Endothelial cell of umbilical vein (primary cell): ENCODE measurements at regions not wholly inside any gene's neighbourhood (a gene's known extent, or its start where the extent isn't known, plus 50 kb on each side); places are given as distances from the start of the nearest gene placed in this dataset.

Source experiments
- BruUV-seq: library from RNA; stranded (reverse); fragments of 400-500 nt; replicated peaks from 2 replicates; lab custom pipeline; 2021; lab: Mats Ljungman, UMichigan
- CTCF ChIA-PET: fragments of 300-600, 350-600 bp; sonication (Branson Sonifier 250); formaldehyde crosslinking; loops from one replicate; lab custom pipeline; 2021; ENCODE audit warnings: antibody characterized with exemption, inconsistent platforms; lab: Charles Lee
- POLR2A ChIA-PET: fragments of 300-600, 350-600 bp; sonication (Branson Sonifier 250); formaldehyde crosslinking; loops from one replicate; lab custom pipeline; 2021; ENCODE audit warnings: antibody characterized with exemption, inconsistent platforms; lab: Charles Lee
- DNase-seq: peaks from one replicate; pipeline ENCODE4 v3.0.0-alpha.2; 2011; ENCODE audit warnings: low read depth, low spot score
- FAIRE-seq: peaks from 2 replicates; lab custom pipeline; 2011; peaks lifted over from hg19 to GRCh38; lab: Jason Lieb, UNC
- H2AFZ ChIP-seq: 2 replicates; pipeline ENCODE4 v1.6.0; 2012; ENCODE audit warnings: low read depth, low read length, control low read depth, inconsistent platforms
- H3K27ac ChIP-seq: 2 replicates; pipeline ENCODE4 v1.5.1; 2011; ENCODE audit warnings: low read depth, mild to moderate bottlenecking, control low read depth, low read length, moderate library complexity; ENCODE audit not compliant: insufficient read depth
- H3K27me3 ChIP-seq, 2 experiments: 2 replicates each; pipeline versions ENCODE4 v1.6.0 to v1.6.1; 2011; ENCODE audit warnings: low read length in 2 of 2, mixed read lengths in 1 of 2; ENCODE audit not compliant: control insufficient read depth in 2 of 2, insufficient read depth in 2 of 2
- H3K36me3 ChIP-seq, 2 experiments: 2 replicates in 1 of 2; 3 replicates in 1 of 2; pipeline ENCODE4 v1.5.1; 2011; ENCODE audit warnings: low read length in 2 of 2, mild to moderate bottlenecking in 1 of 2, moderate library complexity in 1 of 2; ENCODE audit not compliant: control insufficient read depth in 2 of 2, insufficient read depth in 2 of 2; ENCODE audit errors: extremely low read depth in 1 of 2
- H3K4me1 ChIP-seq: 3 replicates; pipeline ENCODE4 v1.5.1; 2011; ENCODE audit warnings: mild to moderate bottlenecking, low read length; ENCODE audit not compliant: control insufficient read depth, insufficient read depth; ENCODE audit errors: extremely low read depth
- H3K4me2 ChIP-seq: 2 replicates; pipeline ENCODE4 v1.6.1; 2011; ENCODE audit warnings: low read length, control low read depth, mixed read lengths; ENCODE audit not compliant: insufficient read depth
- H3K4me3 ChIP-seq, 3 experiments: fragments of 200-600 bp in 1 of 3; sonication (generic), shearing (Covaris generic) in 1 of 3; replicated peaks in 1 of 3; 2 replicates each; pipeline ENCODE4 v1.5.1; 2011 to 2016; ENCODE audit warnings: control low read depth in 3 of 3, low read length in 3 of 3, mild to moderate bottlenecking in 2 of 3, inconsistent platforms in 1 of 3, low read depth in 1 of 3, moderate library complexity in 1 of 3; ENCODE audit not compliant: insufficient read depth in 1 of 3
- H3K79me2 ChIP-seq: 2 replicates; pipeline ENCODE4 v1.6.0; 2012; ENCODE audit warnings: low read length, inconsistent platforms; ENCODE audit not compliant: control insufficient read depth, insufficient read depth
- H3K9ac ChIP-seq: replicated peaks from 2 replicates; pipeline ENCODE3; 2011; ENCODE audit warnings: low read length, control low read depth; ENCODE audit not compliant: insufficient read depth; ENCODE audit errors: extremely low read depth
- H3K9me1 ChIP-seq: replicated peaks from 3 replicates; pipeline ENCODE4 v1.6.0; 2011; ENCODE audit warnings: mild to moderate bottlenecking, low read length; ENCODE audit not compliant: control insufficient read depth, insufficient read depth; ENCODE audit errors: extremely low read depth
- H3K9me3 ChIP-seq: replicated peaks from 2 replicates; pipeline ENCODE4 v1.5.1; 2012; ENCODE audit warnings: low read length, inconsistent platforms; ENCODE audit not compliant: control insufficient read depth, insufficient read depth
- H4K20me1 ChIP-seq: replicated peaks from 2 replicates; pipeline ENCODE3; 2011; ENCODE audit warnings: mild to moderate bottlenecking, low read length; ENCODE audit not compliant: control insufficient read depth, insufficient read depth; ENCODE audit errors: extremely low read depth
- CTCF ChIP-seq, 2 donors: IDR thresholded peaks; 1 replicate in 1 of 2; 2 replicates in 1 of 2; pipeline ENCODE4 v1.5.1; 2011; ENCODE audit warnings: low read length in 2 of 2, mild to moderate bottlenecking in 2 of 2, moderate library complexity in 2 of 2, control low read depth in 1 of 2, inconsistent platforms in 1 of 2, low read depth in 1 of 2; ENCODE audit not compliant: insufficient read depth in 1 of 2; ENCODE audit errors: extremely low read depth in 1 of 2
- EZH2 ChIP-seq: IDR thresholded peaks from 2 replicates; pipeline ENCODE4 v1.6.1; 2012; ENCODE audit warnings: borderline replicate concordance, low read depth, mild to moderate bottlenecking, moderate library complexity, low read length, inconsistent platforms; ENCODE audit not compliant: severe bottlenecking
- FOS ChIP-seq: IDR thresholded peaks from 2 replicates; pipeline ENCODE4 v1.6.1; 2011; ENCODE audit warnings: mild to moderate bottlenecking, low read length, moderate library complexity, borderline replicate concordance; ENCODE audit not compliant: insufficient read depth
- GATA2 ChIP-seq: IDR thresholded peaks from 2 replicates; pipeline ENCODE4 v1.7.0; 2011; ENCODE audit warnings: low read depth, mild to moderate bottlenecking, moderate library complexity, mixed read lengths, low read length; ENCODE audit not compliant: insufficient read length, insufficient read depth
- JUN ChIP-seq: IDR thresholded peaks from 2 replicates; pipeline ENCODE4 v1.6.1; 2011; ENCODE audit warnings: borderline replicate concordance, low read depth; ENCODE audit not compliant: insufficient read length, insufficient read depth
- MYC ChIP-seq: IDR thresholded peaks from one replicate; pipeline ENCODE4 v1.6.1; 2011; ENCODE audit warnings: mild to moderate bottlenecking, low read depth, low read length
- POLR2A ChIP-seq: IDR thresholded peaks from 2 replicates; pipeline ENCODE4 v1.6.1; 2012; ENCODE audit warnings: low read depth, mild to moderate bottlenecking, control low read depth, low read length
- POLR2AphosphoS5 ChIP-seq: IDR thresholded peaks from 2 replicates; pipeline ENCODE4 v1.6.1; 2012; ENCODE audit warnings: low read depth, mild to moderate bottlenecking, control low read depth, low read length, moderate library complexity; ENCODE audit not compliant: insufficient read depth
- dilution Hi-C: fragments of 300-500 bp; cut with MboI; formaldehyde crosslinking; loops from one replicate; pipeline ENCODE4 v1.15.0; 2019; ENCODE audit warnings: low sequenced_read_pairs; ENCODE audit not compliant: extremely low pct_ligation_motif_present
- intact Hi-C: fragments of 100-400 bp; cut with micrococcal nuclease; formaldehyde crosslinking; loops from one replicate; pipeline ENCODE4 v1.10.0; 2022
- TF ChIP-seq, protein P1 (sequence below): IDR thresholded peaks from 2 replicates; pipeline ENCODE4 v1.6.1; 2011; ENCODE audit not compliant: insufficient read depth, insufficient read length

- no peaks in the 10 kb centered on the region for H3K9me3 ChIP-seq
- H3K79me2 ChIP-seq, result no peaks in the 10 kb centered on the region
- H3K27ac ChIP-seq, result no peak overlapping the region
- dilution Hi-C loops (no loop called here), intact Hi-C loops (no loop called here)
- H3K9me1 ChIP-seq, result no peaks in the 10 kb centered on the region
- DNase-seq (no peak), FAIRE-seq (no peak)
- H3K27me3 ChIP-seq, result no peaks in the 10 kb centered on the region
- H4K20me1 ChIP-seq, result no peaks in the 10 kb centered on the region
- no peak overlapping the region for H3K4me3 ChIP-seq
- H3K4me1 ChIP-seq, result peaks cover 4% of the 10 kb centered on the region
- H3K4me2 ChIP-seq, result no peak overlapping the region
- ChIA-PET CTCF (no interaction called here), POLR2A (no interaction called here)
- no peak overlapping the region for H3K9ac ChIP-seq
- BruUV-seq, result no TSS peak
- no peak overlapping the region for H2AFZ ChIP-seq
- TF ChIP-seq, protein P1, sequence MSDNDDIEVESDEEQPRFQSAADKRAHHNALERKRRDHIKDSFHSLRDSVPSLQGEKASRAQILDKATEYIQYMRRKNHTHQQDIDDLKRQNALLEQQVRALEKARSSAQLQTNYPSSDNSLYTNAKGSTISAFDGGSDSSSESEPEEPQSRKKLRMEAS, result no peak
- TF ChIP-seq POLR2AphosphoS5 (no peak), FOS (no peak), EZH2 (no peak), GATA2 (no peak), MYC (no peak), POLR2A (no peak), CTCF (IDR thresholded peaks at IDR 0.05; ENCODE audit: extremely low read depth in 1 of 2, insufficient read depth in 1 of 2, low read depth in 1 of 2, low read length in 2 of 2) (no peak), JUN (no peak)
- H3K36me3 ChIP-seq, result no peaks in the 10 kb centered on the region
Observed at GRCh38 chr2:37786854-37787253, 115.4 kb upstream of the CDC42EP3 start.
